Keratinocyte (primary cell): ENCODE measurements at regions not wholly inside any gene's neighbourhood (a gene's known extent, or its start where the extent isn't known, plus 50 kb on each side); places are given as distances from the start of the nearest gene placed in this dataset.

Experiments used
- DNase-seq: peaks from one replicate; pipeline ENCODE4 v3.0.0-alpha.2; 2011; ENCODE audit warnings: low read depth, missing footprints, low spot score
- FAIRE-seq: peaks from 2 replicates; lab custom pipeline; 2011; peaks lifted over from hg19 to GRCh38; lab: Jason Lieb, UNC
- H2AFZ ChIP-seq: 2 replicates; pipeline ENCODE4 v1.6.0; 2012; ENCODE audit warnings: low read length, control low read depth, inconsistent platforms; ENCODE audit not compliant: control insufficient read depth
- H3K27ac ChIP-seq: 2 replicates; pipeline ENCODE4 v1.5.1; 2011; ENCODE audit warnings: low read length; ENCODE audit not compliant: control insufficient read depth, insufficient read depth
- H3K27me3 ChIP-seq: 3 replicates; pipeline ENCODE4 v1.6.0; 2011; ENCODE audit warnings: low read length; ENCODE audit not compliant: control insufficient read depth, insufficient read depth; ENCODE audit errors: extremely low read depth
- H3K36me3 ChIP-seq, 2 experiments: 2 replicates in 1 of 2; 3 replicates in 1 of 2; pipeline ENCODE4 v1.5.1; 2011; ENCODE audit warnings: low read length in 2 of 2, mild to moderate bottlenecking in 1 of 2; ENCODE audit not compliant: control insufficient read depth in 2 of 2, insufficient read depth in 2 of 2; ENCODE audit errors: extremely low read depth in 1 of 2
- H3K4me1 ChIP-seq: 3 replicates; pipeline ENCODE4 v1.5.1; 2011; ENCODE audit warnings: low read length; ENCODE audit not compliant: control insufficient read depth, insufficient read depth; ENCODE audit errors: extremely low read depth
- H3K4me2 ChIP-seq: 3 replicates; pipeline ENCODE4 v1.6.0; 2011; ENCODE audit warnings: low read depth, low read length; ENCODE audit not compliant: control insufficient read depth, insufficient read depth; ENCODE audit errors: extremely low read depth
- H3K4me3 ChIP-seq, 3 experiments: fragments of 200-600 bp in 1 of 3; sonication (generic) in 1 of 3; 2 replicates in 2 of 3; 3 replicates in 1 of 3; pipeline ENCODE4 v1.5.1; 2011 to 2016; ENCODE audit warnings: low read length in 3 of 3, mild to moderate bottlenecking in 3 of 3, control low read depth in 2 of 3, inconsistent platforms in 1 of 3, low read depth in 1 of 3, mixed read lengths in 1 of 3, mixed run types in 1 of 3, moderate library complexity in 1 of 3; ENCODE audit not compliant: control insufficient read depth in 2 of 3, insufficient read depth in 2 of 3; ENCODE audit errors: extremely low read depth in 1 of 3
- H3K79me2 ChIP-seq: 2 replicates; pipeline ENCODE4 v1.6.0; 2012; ENCODE audit warnings: low read length; ENCODE audit not compliant: control insufficient read depth, insufficient read depth
- H3K9ac ChIP-seq: 3 replicates; pipeline ENCODE4 v1.6.0; 2011; ENCODE audit warnings: low read length; ENCODE audit not compliant: control insufficient read depth, insufficient read depth; ENCODE audit errors: extremely low read depth
- H3K9me1 ChIP-seq: 3 replicates; pipeline ENCODE4 v1.6.0; 2011; ENCODE audit warnings: low read length; ENCODE audit not compliant: control insufficient read depth, insufficient read depth; ENCODE audit errors: extremely low read depth
- H3K9me3 ChIP-seq: 2 replicates; pipeline ENCODE4 v1.5.1; 2012; ENCODE audit warnings: low read depth, low read length; ENCODE audit not compliant: control insufficient read depth
- H4K20me1 ChIP-seq: 3 replicates; pipeline ENCODE4 v1.6.0; 2011; ENCODE audit warnings: low read length; ENCODE audit not compliant: control insufficient read depth, insufficient read depth; ENCODE audit errors: extremely low read depth
- EZH2 ChIP-seq: IDR thresholded peaks from one replicate; pipeline ENCODE4 v1.6.1; 2012; ENCODE audit warnings: inconsistent platforms, mild to moderate bottlenecking, low read length, moderate library complexity
- dilution Hi-C: fragments of 300-500 bp; cut with MboI; formaldehyde crosslinking; loops from one replicate; pipeline ENCODE4 v1.7.0; 2020; ENCODE audit warnings: low sequenced_read_pairs; ENCODE audit not compliant: extremely low pct_ligation_motif_present
- TF ChIP-seq, protein P1 (sequence below), 3 experiments: IDR thresholded peaks in 1 of 3; conservative IDR thresholded peaks in 1 of 3; optimal IDR thresholded peaks in 1 of 3; 2 replicates in 2 of 3; 3 replicates in 1 of 3; pipeline versions ENCODE3 to v1.5.1; 2011; ENCODE audit warnings: low read length in 3 of 3, mild to moderate bottlenecking in 3 of 3, moderate library complexity in 2 of 3, control low read depth in 1 of 3, inconsistent platforms in 1 of 3; ENCODE audit not compliant: insufficient read depth in 2 of 3; ENCODE audit errors: extremely low read depth in 1 of 3

DNA sequence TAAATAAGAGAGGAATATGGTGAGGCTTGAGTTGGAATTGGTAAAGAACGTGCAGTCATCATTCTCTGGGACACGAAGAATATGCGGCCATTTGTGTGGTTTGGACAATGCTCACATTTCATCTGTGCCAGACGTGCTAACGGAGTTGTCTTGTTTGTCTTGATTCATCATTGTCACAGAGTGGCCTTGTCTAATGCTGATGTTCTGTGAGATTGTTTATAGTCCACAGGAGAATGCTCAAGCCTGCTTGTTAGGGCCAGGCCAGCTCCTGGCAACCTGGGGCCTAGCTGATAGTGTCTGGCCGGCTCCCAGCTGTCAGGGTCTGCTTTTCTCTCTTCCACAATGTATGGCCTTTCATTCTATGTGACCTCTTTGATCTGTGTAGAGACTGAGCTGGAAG is 384.7 kb downstream of the EDEM1 start:
- Histone ChIP-seq H3K9ac (no peak overlapping the region), H3K4me1 (no peaks in the 10 kb centered on the region), H3K4me3 (no peak overlapping the region), H3K27me3 (no peaks in the 10 kb centered on the region), H3K27ac (no peak overlapping the region), H3K9me1 (no peaks in the 10 kb centered on the region), H3K4me2 (no peak overlapping the region), H3K79me2 (no peaks in the 10 kb centered on the region), H2AFZ (no peak overlapping the region), H3K9me3 (no peaks in the 10 kb centered on the region), H4K20me1 (no peaks in the 10 kb centered on the region), H3K36me3 (no peaks in the 10 kb centered on the region)
- TF ChIP-seq, protein P1, sequence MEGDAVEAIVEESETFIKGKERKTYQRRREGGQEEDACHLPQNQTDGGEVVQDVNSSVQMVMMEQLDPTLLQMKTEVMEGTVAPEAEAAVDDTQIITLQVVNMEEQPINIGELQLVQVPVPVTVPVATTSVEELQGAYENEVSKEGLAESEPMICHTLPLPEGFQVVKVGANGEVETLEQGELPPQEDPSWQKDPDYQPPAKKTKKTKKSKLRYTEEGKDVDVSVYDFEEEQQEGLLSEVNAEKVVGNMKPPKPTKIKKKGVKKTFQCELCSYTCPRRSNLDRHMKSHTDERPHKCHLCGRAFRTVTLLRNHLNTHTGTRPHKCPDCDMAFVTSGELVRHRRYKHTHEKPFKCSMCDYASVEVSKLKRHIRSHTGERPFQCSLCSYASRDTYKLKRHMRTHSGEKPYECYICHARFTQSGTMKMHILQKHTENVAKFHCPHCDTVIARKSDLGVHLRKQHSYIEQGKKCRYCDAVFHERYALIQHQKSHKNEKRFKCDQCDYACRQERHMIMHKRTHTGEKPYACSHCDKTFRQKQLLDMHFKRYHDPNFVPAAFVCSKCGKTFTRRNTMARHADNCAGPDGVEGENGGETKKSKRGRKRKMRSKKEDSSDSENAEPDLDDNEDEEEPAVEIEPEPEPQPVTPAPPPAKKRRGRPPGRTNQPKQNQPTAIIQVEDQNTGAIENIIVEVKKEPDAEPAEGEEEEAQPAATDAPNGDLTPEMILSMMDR (optimal IDR thresholded peaks at IDR 0.05 in 1 of 3, IDR thresholded peaks at IDR 0.05 in 1 of 3, conservative IDR thresholded peaks at IDR 0.05 in 1 of 3; ENCODE audit: extremely low read depth in 1 of 3, insufficient read depth in 2 of 3, low read length in 3 of 3): no peak
- no peak for TF ChIP-seq EZH2
- no peak for DNase-seq
- FAIRE-seq: no peak
- dilution Hi-C loops: no loop called here

- no peaks in the 10 kb centered on the region for H3K27me3 ChIP-seq
- no peaks in the 10 kb centered on the region for H3K79me2 ChIP-seq
- no peaks in the 10 kb centered on the region for H3K36me3 ChIP-seq
- H4K20me1 ChIP-seq: no peaks in the 10 kb centered on the region
- H3K9me3 ChIP-seq: no peaks in the 10 kb centered on the region
- DNase-seq (no peak), FAIRE-seq (no peak)
- TF ChIP-seq, protein P1 (optimal IDR thresholded peaks at IDR 0.05 in 1 of 3, IDR thresholded peaks at IDR 0.05 in 1 of 3, conservative IDR thresholded peaks at IDR 0.05 in 1 of 3; ENCODE audit: extremely low read depth in 1 of 3, insufficient read depth in 2 of 3, low read length in 3 of 3): no peak
- TF ChIP-seq EZH2: no peak
- no peaks in the 10 kb centered on the region for H3K4me1 ChIP-seq
- H3K9me1 ChIP-seq: no peaks in the 10 kb centered on the region
- no peak overlapping the region for H3K27ac ChIP-seq
- dilution Hi-C loops: no loop called here
- no peak overlapping the region for H3K4me2 ChIP-seq
- H2AFZ ChIP-seq: no peak overlapping the region
- no peak overlapping the region for H3K9ac ChIP-seq
- no peak overlapping the region for H3K4me3 ChIP-seq
Observed at GRCh38 chr3:5576277-5577011, 388.9 kb downstream of the EDEM1 start.
